NCI-H1436 treated with DMSO at 0.1 percent for 48 hours (cell line): ENCODE measurements at regions not wholly inside any gene's neighbourhood (a gene's known extent, or its start where the extent isn't known, plus 50 kb on each side); places are given as distances from the start of the nearest gene placed in this dataset.

Experiments
- DNase-seq: peaks from one replicate; lab custom pipeline; 2025; lab: John Stamatoyannopoulos, UW

GRCh38 chr1:199333180-199333579 lies 694.3 kb upstream of the NR5A2 start:
- no peak for DNase-seq

GRCh38 chr1:199335496-199335895 lies 692.0 kb upstream of the NR5A2 start:
- no peak for DNase-seq

GRCh38 chr1:199336745-199337640 lies 690.5 kb upstream of the NR5A2 start:
- DNase-seq: no peak

GRCh38 chr1:199338760-199339159 lies 688.8 kb upstream of the NR5A2 start:
- no peak for DNase-seq

GRCh38 chr1:199352351-199352750 lies 675.2 kb upstream of the NR5A2 start:
- no peak for DNase-seq

- no peak for DNase-seq
Observed at GRCh38 chr1:199353906-199354305, 673.6 kb upstream of the NR5A2 start.

GRCh38 chr1:199356561-199356960 lies 670.9 kb upstream of the NR5A2 start:
- no peak for DNase-seq

GRCh38 chr1:199357599-199357998 lies 669.9 kb upstream of the NR5A2 start:
- no peak for DNase-seq

GRCh38 chr1:199362996-199363395 lies 664.5 kb upstream of the NR5A2 start:
- DNase-seq: no peak

GRCh38 chr1:199373139-199373538 lies 654.4 kb upstream of the NR5A2 start:
- DNase-seq: no peak

GRCh38 chr1:199377211-199377610 lies 650.3 kb upstream of the NR5A2 start:
- no peak for DNase-seq

GRCh38 chr1:199383793-199384192 lies 643.7 kb upstream of the NR5A2 start:
- no peak for DNase-seq

GRCh38 chr1:199394856-199395255 lies 632.7 kb upstream of the NR5A2 start:
- DNase-seq: no peak

- no peak for DNase-seq
Observed at GRCh38 chr1:199396456-199396855, 631.1 kb upstream of the NR5A2 start.

- no peak for DNase-seq
Observed at GRCh38 chr1:199399996-199400724, 627.4 kb upstream of the NR5A2 start.

GRCh38 chr1:199403531-199404116 lies 623.9 kb upstream of the NR5A2 start:
- DNase-seq: no peak

- no peak for DNase-seq
Observed at GRCh38 chr1:199404191-199404590, 623.3 kb upstream of the NR5A2 start.

GRCh38 chr1:199404976-199405375 lies 622.5 kb upstream of the NR5A2 start:
- no peak for DNase-seq

- no peak for DNase-seq
Observed at GRCh38 chr1:199405634-199406196, 621.8 kb upstream of the NR5A2 start.

GRCh38 chr1:199410462-199410861 lies 617.0 kb upstream of the NR5A2 start:
- no peak for DNase-seq

GRCh38 chr1:199411506-199411905 lies 616.0 kb upstream of the NR5A2 start:
- no peak for DNase-seq

- no peak for DNase-seq
Observed at GRCh38 chr1:199422206-199422605, 605.3 kb upstream of the NR5A2 start.

- no peak for DNase-seq
Observed at GRCh38 chr1:199447906-199448305, 579.6 kb upstream of the NR5A2 start.
